ENCODE measurements at regions not wholly inside any gene's neighbourhood (a gene's known extent, or its start where the extent isn't known, plus 50 kb on each side); places are given as distances from the start of the nearest gene placed in this dataset.
"Not testable (repeated sequence)": the region's sequence is repeated elsewhere in the genome, so short reads cannot be mapped to it uniquely, and the experiment has no call there.

GRCh38 chr17:47057830-47058229, 78.8 kb upstream of the RPRML start:
- no peak overlapping the region for H3K4me3 Mint-ChIP-seq
- no peaks in the 10 kb centered on the region for H3K4me1 Mint-ChIP-seq
- H3K9me3 Mint-ChIP-seq: no peaks in the 10 kb centered on the region
- TF ChIP-seq CTCF (IDR thresholded peaks at IDR 0.05; ENCODE audit: unreplicated experiment): no peak
- H3K36me3 Mint-ChIP-seq: peaks cover 28% of the 10 kb centered on the region
- H3K27me3 Mint-ChIP-seq (ENCODE audit: low read depth): no peaks in the 10 kb centered on the region
- H3K27ac Mint-ChIP-seq: no peak overlapping the region
- no peak for DNase-seq (ENCODE audit: low spot score in 2 of 2, unreplicated experiment in 2 of 2)

- not testable (repeated sequence) for H3K27ac Mint-ChIP-seq; H3K4me1 Mint-ChIP-seq; H3K4me3 Mint-ChIP-seq; H3K27me3 Mint-ChIP-seq (ENCODE audit: low read depth); H3K9me3 Mint-ChIP-seq; DNase-seq (ENCODE audit: low spot score in 2 of 2, unreplicated experiment in 2 of 2)
- peaks cover 28% of the 10 kb centered on the region for H3K36me3 Mint-ChIP-seq
Observed at GRCh38 chr17:47057279-47057678, 78.2 kb upstream of the RPRML start.

- H3K4me3 Mint-ChIP-seq; H3K27me3 Mint-ChIP-seq (ENCODE audit: low read depth); H3K4me1 Mint-ChIP-seq; H3K9me3 Mint-ChIP-seq; DNase-seq (ENCODE audit: low spot score in 2 of 2, unreplicated experiment in 2 of 2); H3K27ac Mint-ChIP-seq: not testable (repeated sequence)
- peaks cover 30% of the 10 kb centered on the region for H3K36me3 Mint-ChIP-seq
Observed at GRCh38 chr17:47056687-47057086, 77.6 kb upstream of the RPRML start.
